IPS-NIHi7 (cell line): ENCODE measurements at regions not wholly inside any gene's neighbourhood (a gene's known extent, or its start where the extent isn't known, plus 50 kb on each side); places are given as distances from the start of the nearest gene placed in this dataset.

ENCODE experiments used
- DNase-seq: peaks from one replicate; pipeline ENCODE4 v3.0.0; 2012; ENCODE audit warnings: mixed read lengths; ENCODE audit errors: extremely low spot score

DNA sequence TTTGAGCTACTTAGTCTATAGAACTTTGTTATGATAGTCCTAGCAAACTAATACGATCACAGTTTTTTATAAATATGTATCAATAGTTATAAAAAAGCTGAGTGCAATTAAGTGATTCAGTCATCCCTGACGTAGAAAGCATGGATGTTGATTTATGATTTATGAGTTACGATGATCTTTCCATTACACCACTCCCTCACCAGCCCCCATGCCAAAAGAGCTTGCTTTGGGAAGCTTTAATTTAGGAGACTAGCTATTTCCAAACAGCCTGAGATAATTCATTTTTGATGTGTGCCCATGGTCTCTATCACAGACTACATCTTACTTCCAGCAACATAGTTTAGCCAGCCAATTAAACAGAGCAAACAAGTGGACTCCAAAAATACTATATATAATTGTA lies 256.8 kb downstream of the GABRG2 start:
- no peak for DNase-seq

DNA sequence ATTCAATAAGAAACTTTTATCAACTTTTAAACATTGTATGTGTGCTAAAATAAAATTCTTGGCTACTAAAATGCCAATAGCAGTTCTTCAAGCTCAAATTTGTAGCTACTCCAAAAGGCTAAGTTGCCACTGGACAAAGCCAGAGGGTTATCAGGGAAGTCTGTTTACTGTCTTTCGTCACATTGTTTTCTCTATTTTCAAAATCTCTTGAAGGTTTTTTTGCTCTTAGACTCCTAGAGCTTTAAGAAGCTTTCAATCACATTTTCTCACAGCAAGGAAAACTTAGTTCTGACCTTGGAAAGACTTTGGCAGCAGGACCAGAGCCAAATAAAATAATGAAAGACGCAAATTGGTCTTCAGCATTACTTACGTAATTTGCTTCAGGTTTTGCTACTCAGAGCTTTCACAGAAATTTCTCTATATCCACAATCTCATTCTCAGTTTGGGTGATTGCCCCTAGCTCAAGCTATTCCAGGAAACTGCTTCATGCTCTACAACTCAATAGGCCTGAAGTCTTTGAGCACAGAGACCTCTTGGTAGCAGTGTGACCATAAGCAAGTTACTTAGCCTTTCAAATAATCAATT lies 257.7 kb downstream of the GABRG2 start:
- DNase-seq = no peak

DNA sequence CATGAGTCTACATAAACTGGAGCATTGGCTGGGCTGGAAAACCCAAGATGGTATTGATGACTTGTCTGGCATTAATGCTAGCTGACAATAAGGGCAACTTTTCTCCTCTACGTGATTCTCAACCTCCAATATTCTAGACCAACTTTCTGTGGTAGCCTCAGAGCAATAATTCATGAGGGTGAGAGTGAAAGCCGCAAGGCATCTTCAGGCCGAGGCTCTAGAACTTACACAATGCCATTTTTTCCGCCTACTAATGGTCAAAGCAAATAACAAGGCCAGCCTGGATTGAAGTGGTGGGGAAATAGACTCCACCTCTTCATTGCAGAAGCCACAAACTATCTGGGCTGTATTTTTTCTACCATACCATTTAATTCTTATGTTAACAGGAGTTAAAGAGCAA lies 267.4 kb downstream of the GABRG2 start:
- DNase-seq = no peak

DNA sequence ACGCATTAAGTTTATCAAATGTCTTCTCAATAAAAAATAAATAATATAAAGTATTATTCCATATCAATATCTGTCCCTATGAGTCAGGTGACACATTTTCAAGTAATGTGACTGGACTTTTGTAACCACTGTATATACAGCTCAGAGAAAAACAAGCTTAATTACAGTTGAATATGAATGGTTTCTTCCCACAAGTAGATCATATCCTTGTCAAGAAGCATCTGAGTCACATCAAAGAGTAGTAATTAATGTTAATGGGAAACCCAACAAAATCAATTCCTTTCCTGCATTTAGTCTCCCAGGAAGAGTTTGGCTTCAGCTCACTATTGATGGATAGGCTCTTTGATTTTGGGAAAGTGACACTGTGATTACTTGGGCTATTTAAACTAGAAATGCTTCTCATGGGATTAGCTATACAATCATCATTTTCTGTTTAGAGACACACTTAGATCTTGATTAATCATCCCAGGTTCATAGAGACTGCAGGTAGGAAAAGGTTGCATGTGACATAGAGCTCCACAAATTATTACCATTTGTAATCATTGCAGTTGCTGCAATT lies 292.9 kb downstream of the GABRG2 start:
- DNase-seq = no peak

DNA sequence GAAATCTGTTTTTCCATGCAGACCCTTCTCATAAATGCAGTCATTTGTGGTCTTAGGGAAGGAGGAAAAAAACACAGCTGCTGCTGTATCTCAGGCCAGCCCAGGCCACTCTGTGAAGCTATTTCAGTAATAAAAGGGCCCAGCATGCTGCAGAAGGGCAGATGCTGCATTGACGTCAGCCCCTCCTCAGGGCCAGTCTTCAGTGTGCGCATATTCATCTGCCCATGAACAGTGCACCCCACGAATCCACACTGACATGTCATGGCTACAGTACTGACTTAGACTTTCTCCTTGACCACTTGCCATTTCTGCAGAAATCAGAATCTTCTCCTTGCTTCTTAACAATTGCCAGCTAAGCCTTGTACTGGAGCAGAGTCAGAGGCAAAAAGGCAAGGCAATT lies 304.7 kb downstream of the GABRG2 start:
- DNase-seq = peak; percentile 24

DNA sequence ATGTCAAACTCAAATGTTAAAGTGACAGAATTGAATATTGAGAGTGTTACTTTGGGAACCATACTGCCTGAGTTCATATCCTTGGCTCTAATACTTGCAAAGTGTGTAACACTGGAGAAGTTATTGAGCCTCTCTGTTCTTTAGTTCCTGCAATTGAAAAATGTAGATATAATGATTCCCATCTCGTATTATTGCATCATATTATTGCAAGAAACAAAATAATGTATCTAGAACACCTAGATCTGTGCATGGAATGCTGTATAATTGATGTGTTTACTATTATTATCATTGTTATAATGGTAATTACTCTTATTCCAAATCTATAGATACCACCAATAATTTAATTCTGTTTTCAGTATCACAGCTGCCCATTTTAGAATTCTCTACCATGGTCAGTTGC lies 310.3 kb downstream of the GABRG2 start:
- no peak for DNase-seq

DNA sequence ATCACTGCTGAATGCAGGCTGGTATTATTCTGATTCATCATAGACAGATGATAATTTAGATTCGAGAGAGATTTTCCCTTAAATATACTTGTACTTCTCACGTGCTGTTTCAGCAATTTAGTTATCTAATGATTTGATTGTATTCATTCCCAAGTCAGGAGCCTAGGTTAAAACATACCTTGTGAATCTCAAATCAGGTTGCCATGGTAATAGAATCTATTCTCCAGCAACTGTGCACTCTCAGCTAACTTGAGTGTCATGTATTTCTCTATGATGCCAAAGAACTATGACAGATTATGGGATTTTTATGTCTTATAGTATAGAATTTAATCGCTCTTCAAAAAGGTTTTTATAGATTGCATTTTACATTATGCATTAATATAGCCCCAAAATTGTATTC lies 315.3 kb downstream of the GABRG2 start:
- DNase-seq = no peak

DNA sequence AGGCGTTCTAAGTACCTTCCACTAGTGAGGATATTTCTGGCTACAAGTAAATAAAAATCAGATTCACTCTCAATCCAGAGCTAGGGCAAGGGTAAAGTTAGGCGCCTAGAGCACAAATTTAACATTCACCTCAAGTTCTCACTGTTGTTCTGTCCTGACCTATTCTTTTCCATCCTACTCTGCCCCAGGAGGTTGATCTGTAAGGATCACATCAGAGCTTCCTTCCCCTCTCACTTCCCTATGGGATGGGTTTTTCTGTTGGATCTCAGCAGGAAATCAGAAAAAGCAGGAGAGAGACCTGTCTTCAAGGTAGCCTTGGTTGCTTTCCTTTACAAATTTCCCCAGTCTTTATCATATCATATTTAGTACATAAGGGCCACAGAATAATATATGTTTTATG lies 316.7 kb downstream of the GABRG2 start:
- no peak for DNase-seq

DNA sequence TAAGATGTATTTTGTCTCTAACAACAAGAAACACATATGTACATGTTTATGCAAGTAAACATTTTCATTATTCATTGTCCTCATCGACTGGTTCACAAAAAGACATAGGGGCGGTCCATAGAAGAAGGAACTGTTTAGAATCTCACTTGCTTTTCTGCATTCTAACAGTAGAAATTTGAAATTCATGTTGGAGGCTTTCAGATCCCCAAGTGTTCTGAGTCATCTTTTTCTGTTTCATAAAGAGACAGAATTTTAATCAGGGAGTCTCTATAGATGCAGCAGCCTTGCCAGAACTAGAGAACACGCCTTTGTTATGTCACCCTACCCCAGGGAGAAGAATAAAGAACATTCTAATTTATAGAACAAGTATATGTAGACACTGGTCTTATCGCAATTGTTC lies 324.3 kb downstream of the GABRG2 start:
- DNase-seq = no peak

DNA sequence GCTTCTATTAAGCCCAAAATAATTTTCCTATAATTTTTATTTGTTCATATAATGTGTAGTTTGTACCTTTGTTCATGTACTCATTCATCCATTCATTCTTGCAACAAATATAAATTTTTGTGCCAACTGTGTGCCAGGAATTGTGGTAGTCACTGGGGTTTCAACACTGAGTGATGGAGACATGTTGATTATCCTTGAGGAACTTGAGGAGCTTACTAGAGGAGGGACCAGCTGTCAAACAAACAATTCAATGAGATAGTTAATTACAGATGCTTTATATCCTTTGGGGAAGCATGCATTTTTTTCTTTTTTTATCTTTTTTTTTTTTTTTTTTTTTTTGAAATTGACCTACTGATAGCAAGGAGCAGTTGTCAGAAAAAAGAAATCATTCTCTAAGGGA lies 324.8 kb downstream of the GABRG2 start:
- DNase-seq = no peak

DNA sequence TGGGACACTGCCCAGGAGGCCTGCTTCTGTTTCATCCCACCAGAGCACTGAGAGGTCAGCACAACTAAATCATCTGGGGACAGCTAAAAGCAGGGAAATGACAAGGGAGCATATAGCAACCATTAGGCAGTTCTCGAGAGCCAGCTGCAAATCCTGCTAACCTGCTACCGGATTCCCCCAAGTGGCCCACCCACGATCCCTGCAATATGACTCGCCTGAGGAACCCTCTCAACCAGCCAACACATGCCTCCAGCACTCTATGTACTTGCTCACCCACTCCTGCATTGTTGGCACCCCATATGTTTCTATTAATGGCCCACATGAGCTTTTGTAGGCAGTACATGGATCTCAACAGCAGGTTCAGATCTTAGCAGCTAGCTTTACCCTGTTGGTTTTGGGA lies 326.0 kb downstream of the GABRG2 start:
- DNase-seq = no peak

DNA sequence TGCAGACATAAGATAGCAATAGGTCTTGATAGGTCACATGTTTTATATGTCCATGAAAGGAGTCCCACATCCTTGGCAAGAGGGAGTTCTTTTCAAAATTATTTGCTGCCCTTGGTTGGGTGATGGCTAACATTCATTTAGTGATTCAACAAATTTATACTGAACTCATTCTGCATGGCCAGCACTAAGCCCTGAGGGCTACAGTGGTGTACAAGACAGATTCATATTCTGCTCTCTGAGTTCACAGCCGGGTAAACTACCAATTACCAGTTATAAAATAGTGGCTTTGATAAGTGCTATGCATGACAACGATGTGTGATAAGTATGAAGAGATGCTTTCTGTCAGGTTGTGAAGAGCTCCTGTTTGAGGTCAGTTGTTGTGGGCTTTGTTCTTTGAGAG lies 340.0 kb downstream of the GABRG2 start:
- no peak for DNase-seq

DNA sequence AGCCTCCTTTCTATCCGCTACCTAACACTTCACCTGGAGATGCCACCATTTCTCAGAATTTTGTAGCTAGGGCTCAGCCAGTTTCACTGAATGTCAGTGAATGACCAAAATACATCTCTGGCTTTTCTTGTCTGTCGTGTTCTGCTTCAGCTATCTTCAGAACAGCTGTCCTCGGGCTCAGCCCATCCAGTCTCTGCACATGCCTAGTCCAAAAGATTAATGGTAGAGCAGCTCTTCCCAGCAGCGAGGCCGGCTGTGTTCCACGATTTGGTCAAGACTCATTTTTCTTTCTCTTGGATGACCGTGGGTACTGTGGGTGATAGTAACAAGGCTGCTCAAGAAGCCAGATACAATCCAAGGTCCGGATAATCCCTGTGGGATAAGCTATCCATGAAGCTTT lies 342.8 kb downstream of the GABRG2 start:
- no peak for DNase-seq

DNA sequence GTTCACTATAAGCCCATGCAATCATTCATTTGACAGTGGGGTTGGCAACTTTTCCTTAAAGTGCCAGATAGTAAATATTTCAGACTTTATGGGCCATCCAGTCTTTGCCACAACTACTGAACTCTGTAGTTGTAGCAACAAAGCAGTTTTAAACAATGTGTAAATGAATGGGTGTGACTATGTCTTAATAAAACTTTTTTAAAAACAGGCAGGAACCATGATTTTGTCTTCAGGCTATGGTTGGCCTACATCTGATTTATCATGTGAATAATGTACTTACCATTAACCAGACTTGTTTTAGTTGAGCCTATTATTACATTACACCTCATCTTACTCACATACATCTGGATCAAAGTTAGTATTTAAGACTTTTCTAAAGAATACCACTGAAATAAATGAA lies 361.6 kb downstream of the GABRG2 start:
- no peak for DNase-seq

DNA sequence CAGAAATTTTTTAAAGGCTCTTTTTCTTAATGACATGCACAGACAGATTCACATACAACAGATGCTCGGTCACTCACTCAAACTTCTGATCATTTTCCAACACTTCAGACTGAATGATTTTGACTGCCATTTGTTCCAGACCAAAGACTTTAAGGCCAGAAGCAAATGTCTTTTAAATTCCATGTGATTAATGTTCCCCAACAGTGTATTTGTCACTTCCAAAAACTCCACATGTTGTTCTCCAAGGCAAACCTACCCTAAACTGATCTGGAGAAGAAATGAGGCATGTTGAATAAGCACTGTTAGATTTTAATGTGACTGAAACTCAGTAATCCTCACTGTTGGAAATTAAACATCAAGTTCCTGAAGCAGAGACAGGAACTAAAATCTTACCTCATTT lies 366.7 kb downstream of the GABRG2 start:
- DNase-seq = no peak

DNA sequence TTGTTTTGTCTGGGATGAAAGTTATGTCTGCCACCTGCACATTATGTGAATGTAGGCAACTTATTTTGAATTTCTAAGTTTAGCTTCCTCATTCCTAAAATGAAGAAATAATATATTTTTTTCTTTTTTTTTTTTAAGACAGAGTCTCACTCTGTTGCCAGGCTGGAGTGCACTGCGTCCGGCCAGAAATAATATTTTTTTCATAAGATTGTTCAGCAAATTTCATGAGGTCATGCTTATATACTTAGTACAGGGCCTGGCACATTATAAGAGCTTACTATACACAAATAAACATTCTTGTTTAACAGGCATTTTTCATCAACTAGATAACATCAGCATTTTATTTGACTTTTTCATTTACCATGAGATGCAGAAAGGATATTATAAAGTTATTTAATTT lies 368.5 kb downstream of the GABRG2 start:
- DNase-seq = no peak

DNA sequence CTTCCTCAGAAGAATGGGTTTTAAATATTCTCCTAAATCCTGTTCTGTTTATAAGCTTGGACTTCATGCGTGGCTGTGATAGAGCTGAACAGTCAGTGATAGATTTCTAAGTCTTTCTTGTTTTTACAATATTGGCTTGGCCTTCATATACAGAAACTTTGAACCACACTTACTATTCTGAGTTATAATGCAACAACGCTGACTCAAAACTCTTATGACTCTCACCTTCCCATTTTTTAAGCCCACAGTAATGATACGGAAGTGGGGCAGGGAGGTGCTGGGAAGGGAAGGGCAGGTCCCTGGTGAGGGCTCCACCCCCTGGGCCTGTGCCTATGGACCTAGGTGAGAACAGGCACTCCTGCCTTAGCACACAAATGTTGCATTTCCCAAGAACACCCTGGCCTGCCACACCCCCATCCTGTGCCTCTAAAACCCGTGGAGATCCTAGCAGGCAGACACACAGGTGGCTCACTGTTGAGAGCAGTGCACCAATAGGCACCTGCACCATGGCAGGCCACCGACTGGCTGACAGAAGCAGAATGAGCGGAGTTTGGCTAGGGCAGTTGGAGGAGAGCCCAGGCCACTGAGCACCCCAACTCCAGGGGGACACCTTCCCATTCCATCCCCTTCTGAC lies 376.7 kb downstream of the GABRG2 start:
- no peak for DNase-seq

DNA sequence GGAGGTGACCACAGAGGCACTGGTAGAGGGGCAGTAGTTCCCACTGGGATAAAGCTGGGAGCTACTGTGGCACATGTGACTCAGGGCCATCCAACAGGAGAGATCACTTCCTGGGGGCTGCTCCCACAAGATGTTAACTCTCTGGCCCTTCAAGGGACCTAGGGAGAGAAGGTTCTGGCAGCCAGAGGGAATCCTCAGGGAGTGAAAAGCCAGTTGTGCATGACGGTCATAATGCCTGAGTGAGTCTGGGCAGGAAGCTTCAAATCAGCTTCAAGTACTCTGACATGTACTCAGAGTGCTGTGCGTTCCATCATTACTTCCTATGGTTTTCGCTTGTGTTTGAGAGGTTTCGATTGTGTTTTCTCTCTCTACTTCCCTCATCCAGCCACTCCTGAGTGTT lies 388.5 kb downstream of the GABRG2 start:
- DNase-seq = no peak

DNA sequence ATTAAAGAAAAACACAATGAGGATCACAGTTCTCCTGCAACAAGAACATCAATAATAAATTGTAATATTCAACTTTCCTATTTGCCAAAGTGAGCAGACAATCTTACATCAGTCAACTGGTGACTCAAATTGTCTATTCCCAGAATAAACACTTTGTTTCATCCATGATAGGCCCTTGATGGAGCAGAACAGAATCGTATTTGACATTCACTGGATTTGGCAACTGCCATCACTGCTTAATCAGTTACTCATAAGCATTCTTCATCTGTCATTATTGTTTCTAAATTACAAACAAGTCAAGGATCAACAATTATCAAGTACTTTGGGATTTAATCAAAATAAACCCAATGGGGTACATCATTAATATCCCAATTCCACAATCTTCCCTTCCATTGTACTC lies 398.4 kb downstream of the GABRG2 start:
- DNase-seq = no peak

DNA sequence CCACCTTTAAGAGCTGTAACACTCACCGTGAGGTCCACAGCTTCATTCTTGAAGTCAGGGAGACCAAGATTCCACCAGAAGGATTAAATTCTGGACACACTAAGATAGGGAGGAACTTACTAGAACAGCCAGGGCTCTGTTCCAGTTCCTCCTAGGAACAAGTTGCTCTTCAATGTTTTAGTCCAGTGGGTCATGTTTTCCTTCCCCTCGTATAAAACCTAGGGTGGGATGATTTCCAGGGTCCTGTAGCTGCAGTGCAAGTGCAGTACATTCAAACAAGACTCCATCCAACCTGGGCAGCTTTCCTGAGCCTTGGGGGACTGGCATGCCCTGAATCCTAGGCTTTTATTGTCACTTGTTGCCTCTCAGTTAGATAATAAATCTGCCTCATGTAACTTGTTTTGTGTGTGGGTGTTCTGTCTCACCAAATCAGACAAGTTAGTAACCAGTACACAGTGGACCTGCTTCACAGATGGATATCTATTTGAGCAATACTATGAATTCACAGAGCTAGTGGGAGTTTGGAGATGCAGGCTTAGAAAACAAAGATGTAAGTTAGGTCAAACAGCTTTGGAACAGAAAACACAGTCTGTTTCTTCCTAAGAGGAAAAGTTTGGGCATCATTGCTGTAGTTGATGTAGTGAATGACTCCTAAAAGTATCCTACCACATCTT lies 405.6 kb downstream of the GABRG2 start:
- no peak for DNase-seq

DNA sequence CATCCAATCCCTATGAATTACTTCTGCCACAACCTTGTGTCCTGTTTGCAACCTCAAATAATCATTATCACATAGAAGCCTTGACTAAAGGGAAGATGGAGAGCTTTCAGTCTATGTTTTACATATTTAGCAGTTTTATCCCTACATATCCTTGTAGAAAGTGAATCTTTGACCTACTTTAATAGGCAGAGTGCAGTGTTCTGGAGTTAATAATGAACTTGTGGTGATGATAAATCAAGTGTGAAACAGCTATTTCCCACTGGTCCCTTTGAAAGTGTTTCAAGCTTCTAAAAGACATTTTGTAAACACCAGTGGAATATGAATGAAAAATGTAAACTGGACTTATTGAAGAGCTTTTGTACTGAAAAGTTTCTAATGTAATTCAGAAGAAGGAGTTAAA lies 406.7 kb downstream of the GABRG2 start:
- no peak for DNase-seq

DNA sequence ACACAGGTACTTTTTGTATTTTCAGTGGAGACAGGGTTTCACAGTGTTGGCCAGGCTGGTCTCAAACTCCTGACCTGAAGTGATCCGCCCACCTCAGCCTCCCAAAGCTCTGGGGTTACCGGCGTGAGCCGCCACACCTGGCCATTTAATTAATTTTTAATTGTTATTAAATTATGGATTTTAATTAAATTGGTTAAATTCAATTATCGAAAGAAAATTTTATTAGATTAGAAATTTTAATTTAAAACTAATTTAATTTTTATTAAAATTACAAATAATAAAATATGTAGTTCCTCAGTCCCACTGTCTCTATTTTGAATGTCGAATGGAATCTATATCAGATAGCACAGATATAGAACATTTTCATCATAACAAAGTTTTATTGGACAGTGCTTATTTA lies 416.5 kb downstream of the GABRG2 start:
- no peak for DNase-seq

DNA sequence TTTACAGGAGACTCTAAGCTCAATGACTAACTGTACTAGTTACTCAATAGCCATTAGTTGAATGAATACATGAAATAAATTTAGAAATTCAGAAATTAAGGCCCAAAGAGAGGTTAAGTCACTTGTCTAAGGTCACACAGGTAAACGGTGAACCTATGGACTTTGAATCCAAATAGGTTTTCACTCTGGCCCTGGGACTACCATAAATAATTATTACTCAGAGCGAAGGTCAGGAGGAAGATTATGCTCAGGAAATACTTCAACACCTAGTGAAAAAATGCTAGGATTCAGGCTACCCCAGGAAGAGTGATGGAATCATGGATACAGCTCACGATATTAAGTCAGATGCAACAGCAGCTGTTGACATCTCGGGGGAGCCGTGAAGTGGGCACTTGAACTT lies 417.4 kb downstream of the GABRG2 start:
- DNase-seq = no peak
